ENCODE measurements at regions not wholly inside any gene's neighbourhood (a gene's known extent, or its start where the extent isn't known, plus 50 kb on each side); places are given as distances from the start of the nearest gene placed in this dataset.

DNA sequence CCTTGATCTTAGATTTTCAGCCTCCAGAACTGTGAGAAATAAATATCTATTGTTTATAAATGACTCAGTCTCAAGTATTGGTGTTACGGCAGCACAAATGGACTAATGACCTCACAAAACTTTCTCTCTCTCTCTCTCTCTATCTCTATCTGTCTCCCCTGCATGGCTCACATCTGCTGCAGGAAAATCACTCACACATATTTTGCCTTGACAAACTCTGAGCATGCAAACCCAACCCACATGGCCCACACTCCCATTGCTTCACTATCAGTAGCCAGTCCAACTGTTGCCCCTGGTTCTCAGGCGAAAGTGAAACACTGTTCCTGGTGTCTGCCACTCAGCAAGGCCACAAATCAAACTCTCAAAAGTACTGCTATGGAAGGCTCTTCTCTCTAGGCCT is 66.4 kb upstream of the PIK3R1 start:
- Mint-ChIP-seq H3K9me3 (no peaks in the 10 kb centered on the region), H3K27ac (no peak overlapping the region), H3K4me1 (no peaks in the 10 kb centered on the region), H3K27me3 (ENCODE audit: low read depth) (no peaks in the 10 kb centered on the region), H3K36me3 (ENCODE audit: low read depth) (no peaks in the 10 kb centered on the region), H3K4me3 (no peak overlapping the region)
- TF ChIP-seq, protein P1, sequence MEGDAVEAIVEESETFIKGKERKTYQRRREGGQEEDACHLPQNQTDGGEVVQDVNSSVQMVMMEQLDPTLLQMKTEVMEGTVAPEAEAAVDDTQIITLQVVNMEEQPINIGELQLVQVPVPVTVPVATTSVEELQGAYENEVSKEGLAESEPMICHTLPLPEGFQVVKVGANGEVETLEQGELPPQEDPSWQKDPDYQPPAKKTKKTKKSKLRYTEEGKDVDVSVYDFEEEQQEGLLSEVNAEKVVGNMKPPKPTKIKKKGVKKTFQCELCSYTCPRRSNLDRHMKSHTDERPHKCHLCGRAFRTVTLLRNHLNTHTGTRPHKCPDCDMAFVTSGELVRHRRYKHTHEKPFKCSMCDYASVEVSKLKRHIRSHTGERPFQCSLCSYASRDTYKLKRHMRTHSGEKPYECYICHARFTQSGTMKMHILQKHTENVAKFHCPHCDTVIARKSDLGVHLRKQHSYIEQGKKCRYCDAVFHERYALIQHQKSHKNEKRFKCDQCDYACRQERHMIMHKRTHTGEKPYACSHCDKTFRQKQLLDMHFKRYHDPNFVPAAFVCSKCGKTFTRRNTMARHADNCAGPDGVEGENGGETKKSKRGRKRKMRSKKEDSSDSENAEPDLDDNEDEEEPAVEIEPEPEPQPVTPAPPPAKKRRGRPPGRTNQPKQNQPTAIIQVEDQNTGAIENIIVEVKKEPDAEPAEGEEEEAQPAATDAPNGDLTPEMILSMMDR (IDR thresholded peaks at IDR 0.05; ENCODE audit: unreplicated experiment in 3 of 3): no peak

DNA sequence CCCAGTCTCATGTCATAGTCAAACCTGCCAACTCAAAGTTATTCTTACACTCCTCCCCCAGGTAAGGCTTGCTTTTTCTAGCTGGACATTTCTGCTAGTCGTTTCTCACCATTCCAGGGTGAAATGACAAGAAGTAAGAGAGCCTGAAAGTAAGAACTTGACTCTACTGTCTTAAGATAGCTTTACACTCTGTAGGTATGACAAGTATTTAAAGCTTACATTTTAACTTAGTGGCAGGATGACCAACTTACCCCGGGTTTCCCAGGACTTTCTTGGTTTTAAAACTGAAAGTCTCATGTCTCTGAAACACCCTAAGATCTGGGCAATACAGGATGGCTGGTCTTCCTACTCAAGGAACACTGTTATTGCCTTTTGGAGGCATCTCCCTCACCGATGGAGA is 67.5 kb upstream of the PIK3R1 start:
- no peaks in the 10 kb centered on the region for H3K27me3 Mint-ChIP-seq (ENCODE audit: low read depth)
- no peak overlapping the region for H3K27ac Mint-ChIP-seq
- H3K9me3 Mint-ChIP-seq: no peaks in the 10 kb centered on the region
- H3K4me3 Mint-ChIP-seq: no peak overlapping the region
- H3K4me1 Mint-ChIP-seq: no peaks in the 10 kb centered on the region
- TF ChIP-seq, protein P1 (IDR thresholded peaks at IDR 0.05; ENCODE audit: unreplicated experiment in 3 of 3): no peak
- H3K36me3 Mint-ChIP-seq (ENCODE audit: low read depth): peaks cover 2% of the 10 kb centered on the region

DNA sequence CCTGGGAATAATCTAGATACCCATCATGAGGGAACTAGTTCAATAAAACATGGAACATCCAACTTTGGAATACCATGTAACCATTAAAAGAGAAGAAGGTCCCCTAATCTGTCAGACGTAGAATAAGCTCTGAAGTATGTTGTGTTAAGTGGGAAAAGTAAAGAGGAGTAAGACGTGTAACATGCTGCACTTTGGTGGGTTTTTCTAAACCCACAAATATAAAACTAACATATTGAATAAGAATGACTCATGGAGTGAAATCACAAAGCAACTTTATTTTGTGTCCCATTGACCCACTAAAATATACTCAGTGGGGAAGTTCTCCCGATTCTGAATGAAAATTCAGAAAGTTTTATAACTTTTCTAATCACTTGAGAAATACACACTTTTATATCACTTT is 67.9 kb upstream of the PIK3R1 start:
- H3K27me3 Mint-ChIP-seq (ENCODE audit: low read depth): no peaks in the 10 kb centered on the region
- peaks cover 4% of the 10 kb centered on the region for H3K9me3 Mint-ChIP-seq
- no peak overlapping the region for H3K4me3 Mint-ChIP-seq
- TF ChIP-seq, protein P1 (IDR thresholded peaks at IDR 0.05; ENCODE audit: unreplicated experiment in 3 of 3): no peak
- no peak overlapping the region for H3K27ac Mint-ChIP-seq
- peaks cover 6% of the 10 kb centered on the region for H3K36me3 Mint-ChIP-seq (ENCODE audit: low read depth)
- H3K4me1 Mint-ChIP-seq: no peaks in the 10 kb centered on the region

DNA sequence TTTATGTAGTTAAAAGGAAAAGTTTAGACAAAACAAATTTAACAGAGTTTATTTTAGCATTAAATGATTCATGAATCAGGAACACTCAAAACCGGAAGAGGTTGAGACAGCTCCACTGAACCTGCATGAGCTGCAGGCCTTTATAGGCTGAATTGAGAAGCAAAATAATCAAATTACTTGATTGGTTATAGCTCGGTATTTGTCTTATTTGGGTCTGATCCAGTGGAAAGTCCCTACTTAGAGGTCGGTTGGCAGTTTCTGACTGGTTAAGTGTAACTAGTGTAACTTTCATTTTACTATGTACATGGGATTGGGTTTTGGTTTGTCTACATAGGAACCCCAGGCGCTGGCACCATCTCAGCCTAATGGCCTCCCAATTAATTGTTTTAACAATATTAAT is 74.1 kb upstream of the PIK3R1 start:
- H3K27me3 Mint-ChIP-seq (ENCODE audit: low read depth): no peaks in the 10 kb centered on the region
- H3K36me3 Mint-ChIP-seq (ENCODE audit: low read depth): peaks cover 6% of the 10 kb centered on the region
- peaks cover 4% of the 10 kb centered on the region for H3K9me3 Mint-ChIP-seq
- H3K27ac Mint-ChIP-seq: no peak overlapping the region
- TF ChIP-seq, protein P1 (IDR thresholded peaks at IDR 0.05; ENCODE audit: unreplicated experiment in 3 of 3): no peak
- H3K4me3 Mint-ChIP-seq: no peak overlapping the region
- no peaks in the 10 kb centered on the region for H3K4me1 Mint-ChIP-seq

DNA sequence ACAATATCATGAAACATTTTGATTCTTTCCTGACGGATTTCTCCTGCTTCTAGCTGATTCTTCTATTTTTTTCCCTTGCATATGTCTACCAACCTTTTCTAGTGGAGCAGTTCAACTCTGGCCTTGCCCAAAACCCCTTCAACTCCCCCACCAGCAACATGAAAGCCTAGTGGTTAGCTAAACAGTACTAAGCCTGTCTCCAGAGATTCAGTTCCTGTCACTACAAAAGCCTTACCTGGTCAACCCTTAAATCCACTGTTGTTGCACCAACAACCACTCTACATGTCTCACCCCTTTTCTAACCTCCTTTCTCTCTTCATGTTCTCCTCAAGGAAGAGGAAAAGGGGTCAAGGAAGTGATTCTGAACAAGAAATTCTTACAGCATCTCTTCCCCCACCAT is 74.8 kb upstream of the PIK3R1 start:
- TF ChIP-seq, protein P1 (IDR thresholded peaks at IDR 0.05; ENCODE audit: unreplicated experiment in 3 of 3): no peak
- H3K27ac Mint-ChIP-seq: no peak overlapping the region
- H3K36me3 Mint-ChIP-seq (ENCODE audit: low read depth): peaks cover 6% of the 10 kb centered on the region
- H3K9me3 Mint-ChIP-seq: peaks cover 4% of the 10 kb centered on the region
- H3K4me3 Mint-ChIP-seq: no peak overlapping the region
- H3K27me3 Mint-ChIP-seq (ENCODE audit: low read depth): no peaks in the 10 kb centered on the region
- no peaks in the 10 kb centered on the region for H3K4me1 Mint-ChIP-seq

GRCh38 chr5:68139611-68140441 is 75.7 kb upstream of the PIK3R1 start:
- Mint-ChIP-seq H3K27ac (no peak overlapping the region), H3K4me1 (no peaks in the 10 kb centered on the region), H3K4me3 (no peak overlapping the region), H3K27me3 (ENCODE audit: low read depth) (no peaks in the 10 kb centered on the region), H3K36me3 (ENCODE audit: low read depth) (peaks cover 6% of the 10 kb centered on the region), H3K9me3 (peaks cover 4% of the 10 kb centered on the region)
- TF ChIP-seq, protein P1 (IDR thresholded peaks at IDR 0.05; ENCODE audit: unreplicated experiment in 3 of 3): no peak

Measured in nephron (organoid).